SU-DHL-6 (cell line): ENCODE measurements at regions not wholly inside any gene's neighbourhood (a gene's known extent, or its start where the extent isn't known, plus 50 kb on each side); places are given as distances from the start of the nearest gene placed in this dataset.

ENCODE experiments used
- CTCF ChIP-seq: fragments of 200-600 bp; sonication (generic); IDR thresholded peaks from one replicate; pipeline ENCODE4 v1.5.1; 2017; ENCODE audit warnings: antibody characterized with exemption, mild to moderate bottlenecking, low read length, moderate library complexity; ENCODE audit not compliant: insufficient read depth, poor library complexity, severe bottlenecking
- EZH2phosphoT487 ChIP-seq: fragments of 200-600 bp; sonication (generic), shearing (Covaris generic); conservative IDR thresholded peaks from 2 replicates; pipeline ENCODE4 v1.6.1; 2018; ENCODE audit warnings: mild to moderate bottlenecking, antibody characterized with exemption, low read length, moderate library complexity, mixed read lengths

- no peak for TF ChIP-seq CTCF
- TF ChIP-seq EZH2phosphoT487: no peak
These were observed 148.3 kb downstream of the KCNA5 start for GRCh38 chr12:5191803-5192538.
